Activated CD4-positive, alpha-beta memory T cell treated with anti-CD3 and anti-CD28 coated beads, Interleukin-2, amount 10 ng/mL, durations not matched to agents 7 days and 5 days (primary cell): ENCODE measurements at regions not wholly inside any gene's neighbourhood (a gene's known extent, or its start where the extent isn't known, plus 50 kb on each side); places are given as distances from the start of the nearest gene placed in this dataset.
A peak's percentile ranks its signal among the peaks of the same experiment; 100 is the strongest.

ENCODE experiments used
- CTCF ChIA-PET: fragments of 350-600 bp; sonication (Branson Sonifier 250); formaldehyde crosslinking; loops from one replicate; lab custom pipeline; 2021; ENCODE audit warnings: antibody characterized with exemption, inconsistent platforms; lab: Charles Lee
- POLR2A ChIA-PET: fragments of 350-600 bp; sonication (Branson Sonifier 250); formaldehyde crosslinking; loops from one replicate; lab custom pipeline; 2021; ENCODE audit warnings: antibody characterized with exemption; lab: Charles Lee
- DNase-seq: peaks from one replicate; pipeline ENCODE4 v3.0.0-alpha.2; 2020
- H3K27ac Mint-ChIP-seq: one replicate; pipeline ENCODE4 v1.8.0; 2021; ENCODE audit warnings: mild to moderate bottlenecking, mixed read lengths
- H3K27me3 Mint-ChIP-seq: one replicate; pipeline ENCODE4 v1.8.0; 2021; ENCODE audit warnings: mixed read lengths
- H3K36me3 Mint-ChIP-seq: one replicate; pipeline ENCODE4 v1.8.0; 2021; ENCODE audit warnings: low read depth, mixed read lengths
- H3K4me1 Mint-ChIP-seq: one replicate; pipeline ENCODE4 v1.8.0; 2021; ENCODE audit warnings: mixed read lengths
- H3K4me3 Mint-ChIP-seq: one replicate; pipeline ENCODE4 v1.8.0; 2021; ENCODE audit warnings: mild to moderate bottlenecking, mixed read lengths
- H3K9me3 Mint-ChIP-seq: one replicate; pipeline ENCODE4 v1.8.0; 2021; ENCODE audit warnings: mixed read lengths

DNA sequence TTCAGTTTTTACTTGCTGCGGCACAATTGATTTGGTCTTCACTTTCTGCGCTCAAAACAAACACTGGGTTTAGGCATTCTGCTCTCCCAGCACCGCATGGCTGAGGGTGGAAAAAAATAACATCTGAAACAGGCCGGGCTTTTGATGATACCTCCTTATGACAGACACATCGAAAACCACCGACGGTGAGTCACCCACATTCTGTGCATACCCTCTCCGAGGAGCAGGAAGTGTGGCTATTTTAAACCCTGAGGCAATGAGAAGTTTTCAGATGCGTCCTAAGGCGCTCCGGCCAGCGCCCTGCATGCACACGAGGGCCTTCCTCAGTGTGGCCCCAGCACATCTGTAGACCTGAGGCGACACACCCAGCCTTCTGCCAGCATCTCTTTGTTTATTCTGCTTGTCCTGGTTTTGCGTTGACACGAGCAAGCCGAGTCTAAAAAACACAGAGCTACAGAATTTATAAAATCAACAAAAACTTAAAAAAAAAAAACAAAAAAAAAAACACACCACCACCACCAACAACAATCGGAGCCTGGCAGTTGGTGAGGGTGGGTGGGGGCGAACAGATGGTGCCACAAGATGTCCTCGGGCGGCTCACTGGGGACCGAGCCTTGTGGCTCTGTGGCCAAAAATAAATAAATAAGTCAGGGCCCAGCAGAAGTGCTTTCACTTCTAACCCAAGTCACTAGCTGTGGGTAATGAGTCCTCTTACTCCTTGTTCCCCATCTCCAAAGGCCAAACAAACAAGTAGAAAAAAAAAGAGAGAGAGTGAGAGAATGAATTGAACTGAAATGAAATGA, 162.6 kb upstream of the IRF2BP2 start:
- Mint-ChIP-seq H3K4me3 (peak overlapping the region; percentile 31), H3K36me3 (peaks cover 2% of the 10 kb centered on the region), H3K4me1 (peaks cover 55% of the 10 kb centered on the region), H3K27ac (peak overlapping the region; percentile 95), H3K27me3 (no peaks in the 10 kb centered on the region), H3K9me3 (peaks cover 6% of the 10 kb centered on the region)
- POLR2A ChIA-PET, result interaction anchor here (0.6 to 2.9 kb wide), 15 partner anchors 9 to 239 kb away, joined by 3 to 23 read pairs (median 6); partner anchors contain the start of gene IRF2BP2
- DNase-seq, result peak; percentile 91
- CTCF ChIA-PET, result interaction anchor here (0.6 to 1.5 kb wide), 8 partner anchors 48 to 311 kb away, joined by 3 to 5 read pairs (median 3); no protein-coding TSS in a partner anchor

DNA sequence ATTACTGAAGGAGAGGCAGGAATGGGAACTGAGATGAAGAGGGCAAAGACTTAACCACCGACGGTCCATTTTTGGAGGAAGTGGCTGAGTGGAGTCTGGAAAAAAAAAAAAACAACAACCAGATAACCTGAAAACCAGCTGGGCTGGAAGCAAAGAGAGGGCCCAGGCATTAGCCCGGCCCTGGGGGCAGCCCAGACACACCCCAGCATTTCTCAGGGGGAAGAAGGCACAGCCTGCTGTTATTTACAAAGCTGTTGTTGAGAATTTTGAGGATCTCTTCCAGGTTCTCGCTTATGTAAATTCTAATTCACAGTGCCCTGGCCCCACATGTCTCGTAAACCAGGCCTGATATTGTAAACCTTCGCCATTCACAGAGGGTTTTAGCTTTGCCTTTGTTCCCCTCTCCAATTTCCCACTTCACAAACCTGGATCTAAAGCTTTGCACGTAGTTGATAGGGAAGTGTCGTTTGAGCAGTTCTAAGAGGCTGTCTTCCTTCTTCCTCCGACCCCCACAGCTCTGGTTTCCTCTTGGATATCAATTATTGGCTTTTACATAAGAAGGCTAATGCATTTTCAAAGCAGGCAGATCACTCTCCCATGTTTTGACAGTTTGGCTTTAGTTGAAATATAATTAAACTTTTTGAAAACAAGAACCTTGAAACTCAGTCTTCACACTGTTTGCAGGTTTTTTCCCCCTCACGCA, 161.8 kb upstream of the IRF2BP2 start:
- H3K36me3 Mint-ChIP-seq, result peaks cover 2% of the 10 kb centered on the region
- peaks cover 6% of the 10 kb centered on the region for H3K9me3 Mint-ChIP-seq
- H3K4me3 Mint-ChIP-seq, result peak overlapping the region; percentile 31
- CTCF ChIA-PET, result interaction anchor here (0.6 to 1.5 kb wide), 7 partner anchors 47 to 312 kb away, joined by 3 to 5 read pairs (median 3); no protein-coding TSS in a partner anchor
- H3K27ac Mint-ChIP-seq, result peak overlapping the region; percentile 95
- no peak for DNase-seq
- peaks cover 56% of the 10 kb centered on the region for H3K4me1 Mint-ChIP-seq
- H3K27me3 Mint-ChIP-seq, result no peaks in the 10 kb centered on the region
- POLR2A ChIA-PET, result interaction anchor here (1.0 to 2.9 kb wide), 11 partner anchors 9 to 240 kb away, joined by 3 to 23 read pairs (median 7); no protein-coding TSS in a partner anchor

DNA sequence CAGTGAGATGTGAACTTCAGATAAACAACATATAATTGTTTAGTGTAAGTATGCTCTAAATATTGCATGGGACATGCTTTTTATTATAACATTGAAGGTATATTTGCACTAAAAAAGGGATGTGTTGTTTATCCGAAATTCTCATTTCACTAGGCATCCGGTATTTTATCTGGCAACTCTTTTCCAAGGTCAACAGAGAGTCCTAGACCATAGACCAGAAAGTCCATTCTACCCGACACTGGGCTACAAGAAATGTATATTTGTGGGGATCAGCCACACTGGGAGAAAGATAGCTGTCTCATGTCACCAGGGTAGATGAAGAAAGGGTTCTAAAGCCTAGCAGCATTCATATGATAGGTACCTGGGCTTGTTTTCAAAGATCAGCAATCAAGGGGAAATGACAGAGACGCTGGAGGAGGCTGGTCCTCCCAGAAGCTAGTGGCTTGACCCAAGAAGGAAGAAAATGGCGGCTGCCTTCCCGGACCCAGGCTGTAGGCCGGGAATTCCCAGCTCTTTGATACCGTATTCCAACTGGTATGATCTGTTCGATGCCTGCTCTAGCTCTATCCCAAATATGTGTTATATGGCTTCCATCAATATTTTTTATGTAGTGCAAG, 161.1 kb upstream of the IRF2BP2 start:
- Mint-ChIP-seq H3K27me3 (no peaks in the 10 kb centered on the region), H3K9me3 (peaks cover 6% of the 10 kb centered on the region), H3K4me1 (peaks cover 56% of the 10 kb centered on the region), H3K27ac (peak overlapping the region; percentile 95), H3K36me3 (peaks cover 2% of the 10 kb centered on the region), H3K4me3 (no peak overlapping the region)
- no peak for DNase-seq
- CTCF ChIA-PET, result interaction anchor here (0.8 to 1.5 kb wide), 2 partner anchors 46 to 312 kb away, joined by 3 to 5 read pairs; no protein-coding TSS in a partner anchor
- POLR2A ChIA-PET, result interaction anchor here (1.0 to 2.9 kb wide), 10 partner anchors 10 to 241 kb away, joined by 3 to 23 read pairs (median 6); no protein-coding TSS in a partner anchor

DNA sequence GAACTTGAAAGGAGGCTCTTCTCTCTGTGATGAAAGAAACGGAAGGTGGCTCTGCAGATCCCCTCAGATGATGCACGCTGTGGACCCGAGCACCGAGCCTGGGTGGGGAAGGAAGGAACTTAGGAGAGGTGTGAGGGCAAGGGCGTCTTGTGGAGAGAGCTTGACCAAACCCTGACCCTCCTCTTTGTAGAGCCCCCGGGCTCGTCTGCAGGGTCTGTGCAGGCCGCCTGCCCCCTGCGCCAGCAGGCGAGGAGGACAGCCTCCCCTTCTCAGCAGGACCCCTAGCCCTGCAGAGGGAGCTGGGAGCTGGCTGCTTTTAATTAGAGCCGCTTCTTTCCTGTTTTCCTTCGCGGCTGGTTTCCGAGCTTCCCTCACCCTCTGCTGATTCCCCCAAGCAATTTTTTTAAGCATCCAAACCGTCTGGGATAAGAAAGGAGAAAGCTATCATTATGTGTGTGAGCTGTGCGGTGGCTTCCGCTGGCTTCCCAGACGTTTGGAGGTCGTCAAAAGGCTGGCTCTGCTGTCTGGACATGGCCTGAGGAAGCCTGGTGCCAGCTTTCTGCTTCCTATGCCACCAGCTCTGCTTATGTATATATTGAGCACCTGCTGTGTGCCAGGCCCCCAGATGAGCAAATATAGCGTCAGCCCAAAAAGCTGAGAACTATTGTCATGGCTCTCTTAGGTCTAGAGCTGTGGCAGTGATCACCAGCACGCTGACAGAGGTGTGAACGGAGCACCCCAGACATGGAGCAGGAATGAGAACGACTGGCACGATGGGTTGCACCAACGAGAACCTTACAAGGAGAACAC, 160.2 kb upstream of the IRF2BP2 start:
- Mint-ChIP-seq H3K4me3 (no peak overlapping the region), H3K4me1 (peaks cover 53% of the 10 kb centered on the region), H3K27me3 (no peaks in the 10 kb centered on the region), H3K27ac (no peak overlapping the region), H3K9me3 (peaks cover 2% of the 10 kb centered on the region), H3K36me3 (peaks cover 2% of the 10 kb centered on the region)
- DNase-seq, result no peak
- ChIA-PET CTCF (interaction anchor here (0.9 kb wide), 1 partner anchor 316 kb away, joined by 4 read pairs; no protein-coding TSS in a partner anchor), POLR2A (interaction anchor here (1.3 to 1.8 kb wide), 2 partner anchors 15 to 39 kb away, joined by 3 to 11 read pairs; no protein-coding TSS in a partner anchor)

DNA sequence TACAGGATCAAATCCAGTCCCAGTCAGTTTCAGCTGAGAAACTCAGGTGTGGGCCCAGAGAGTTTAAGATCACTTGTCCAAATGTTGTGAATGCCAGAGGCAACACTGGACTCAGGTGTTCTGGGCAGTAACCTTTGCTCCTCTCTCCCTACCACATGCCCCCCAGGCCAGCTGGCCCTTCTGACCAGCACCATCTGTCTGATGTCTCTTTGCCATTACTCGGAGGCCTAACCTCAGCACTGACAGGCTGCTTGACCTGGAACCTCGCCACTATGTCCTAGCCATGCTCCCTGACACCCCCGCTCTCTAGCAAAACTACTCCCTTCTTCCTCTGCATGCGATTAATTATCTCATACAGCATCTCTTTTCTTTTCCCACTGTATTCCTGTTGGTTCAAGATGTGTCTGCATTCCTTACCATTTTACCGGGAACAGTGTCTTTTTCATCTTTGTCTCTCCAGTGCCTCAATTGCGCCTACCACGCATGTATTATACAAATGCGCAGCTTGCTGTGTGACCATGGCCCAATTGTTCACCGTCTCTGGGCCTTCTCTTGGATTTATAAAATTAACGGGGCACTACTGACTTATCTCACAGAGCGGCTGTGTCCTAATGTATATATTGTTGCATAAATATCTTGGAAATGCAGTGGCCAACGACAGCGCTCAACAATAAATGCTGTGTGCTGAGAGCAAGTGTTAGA, 159.5 kb upstream of the IRF2BP2 start:
- Mint-ChIP-seq H3K27ac (no peak overlapping the region), H3K36me3 (peaks cover 2% of the 10 kb centered on the region), H3K4me3 (no peak overlapping the region), H3K27me3 (no peaks in the 10 kb centered on the region), H3K4me1 (peaks cover 49% of the 10 kb centered on the region), H3K9me3 (no peaks in the 10 kb centered on the region)
- ChIA-PET POLR2A (interaction anchor here (1.3 kb wide), 1 partner anchor 73 kb away, joined by 4 read pairs; no protein-coding TSS in a partner anchor), CTCF (interaction anchor here (0.9 to 1.5 kb wide), 3 partner anchors 41 to 316 kb away, joined by 3 to 4 read pairs (median 4); no protein-coding TSS in a partner anchor)
- no peak for DNase-seq

DNA sequence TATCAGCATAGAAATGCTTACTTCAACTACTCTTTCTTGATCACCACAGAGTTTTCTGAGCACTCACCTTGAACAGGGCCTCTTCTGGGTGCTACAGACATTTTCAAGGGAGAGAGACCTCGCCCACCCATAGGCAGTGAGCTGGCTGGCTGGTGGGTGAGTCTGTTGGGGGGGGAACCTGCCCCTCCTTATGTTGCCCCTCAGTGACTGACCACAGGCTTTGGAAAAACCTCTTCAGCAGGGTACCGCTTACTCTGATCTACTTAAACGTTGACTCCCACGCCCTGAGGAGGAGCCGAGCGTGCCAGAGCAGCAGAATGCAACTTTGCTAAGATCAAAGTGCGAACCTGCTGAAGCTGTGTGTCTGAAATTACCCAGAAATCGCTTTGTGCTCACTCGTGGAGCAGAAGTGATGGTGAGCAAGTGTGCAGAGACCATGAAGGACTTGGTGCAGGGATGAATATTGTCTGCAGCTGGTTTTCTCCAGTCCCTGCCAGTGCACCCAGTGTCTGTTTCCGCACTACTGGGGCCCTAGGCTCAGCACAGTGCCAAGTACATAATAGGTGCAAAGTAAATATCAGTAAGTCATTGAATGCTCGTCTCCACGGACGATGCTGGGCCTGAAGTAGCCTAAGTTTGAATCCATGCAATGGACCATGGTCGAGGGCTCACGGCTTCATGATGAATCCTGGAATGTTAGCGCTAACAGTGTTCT, 158.7 kb upstream of the IRF2BP2 start:
- ChIA-PET POLR2A (interaction anchor here (1.0 to 1.5 kb wide), 3 partner anchors 74 to 211 kb away, joined by 4 to 6 read pairs (median 4); no protein-coding TSS in a partner anchor), CTCF (interaction anchor here (1.1 to 1.5 kb wide), 2 partner anchors 41 to 314 kb away, joined by 3 to 4 read pairs; no protein-coding TSS in a partner anchor)
- no peak for DNase-seq
- Mint-ChIP-seq H3K4me3 (no peak overlapping the region), H3K27me3 (no peaks in the 10 kb centered on the region), H3K36me3 (peaks cover 2% of the 10 kb centered on the region), H3K9me3 (no peaks in the 10 kb centered on the region), H3K4me1 (peaks cover 49% of the 10 kb centered on the region), H3K27ac (peak overlapping the region; percentile 18)

DNA sequence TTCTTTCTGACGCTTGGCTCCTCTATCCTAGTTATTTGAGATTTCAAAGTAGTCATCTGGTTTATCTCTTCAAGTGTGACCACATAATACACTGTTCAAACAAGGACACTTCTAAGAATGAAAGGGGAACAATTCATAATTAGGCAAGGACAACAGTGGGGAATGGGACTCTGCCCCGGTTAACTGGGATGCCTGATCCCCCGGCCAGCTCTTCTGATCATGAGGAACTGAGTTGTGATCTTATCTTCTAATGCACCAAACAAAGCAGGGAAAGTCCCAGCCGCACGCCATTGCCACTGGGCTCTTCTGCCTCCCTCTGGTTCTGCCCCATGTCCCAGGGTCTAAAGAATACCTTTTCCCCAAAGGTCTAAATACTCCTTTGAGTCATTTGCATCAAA, 158.2 kb upstream of the IRF2BP2 start:
- DNase-seq, result no peak
- POLR2A ChIA-PET, result interaction anchor here (1.0 to 1.5 kb wide), 4 partner anchors 74 to 212 kb away, joined by 3 to 6 read pairs (median 4); no protein-coding TSS in a partner anchor
- Mint-ChIP-seq H3K9me3 (no peaks in the 10 kb centered on the region), H3K27me3 (no peaks in the 10 kb centered on the region), H3K27ac (no peak overlapping the region), H3K4me3 (no peak overlapping the region), H3K36me3 (peaks cover 2% of the 10 kb centered on the region), H3K4me1 (peaks cover 49% of the 10 kb centered on the region)
- CTCF ChIA-PET, result interaction anchor here (1.5 kb wide), 1 partner anchor 40 kb away, joined by 4 read pairs; no protein-coding TSS in a partner anchor

DNA sequence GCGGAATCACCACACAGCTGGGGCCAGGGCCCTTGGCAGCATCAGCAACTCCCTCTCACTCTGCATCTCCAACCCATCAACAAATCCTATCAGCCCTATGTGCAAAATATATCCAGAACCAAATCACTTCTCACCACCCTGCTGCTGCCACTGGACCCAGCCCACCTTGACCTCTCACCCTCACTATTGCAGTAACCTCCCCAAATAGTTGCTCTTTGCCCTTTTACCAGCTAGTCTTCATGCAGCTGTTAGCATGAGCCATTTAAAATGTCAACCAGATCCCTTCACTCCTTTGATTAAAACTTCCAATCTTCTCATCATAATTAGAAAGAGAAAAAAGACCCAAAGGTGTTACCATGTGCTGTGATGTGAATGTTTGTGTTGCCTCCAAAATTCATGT, 155.7 kb upstream of the IRF2BP2 start:
- ChIA-PET POLR2A (no interaction called here), CTCF (no interaction called here)
- Mint-ChIP-seq H3K9me3 (peaks cover 2% of the 10 kb centered on the region), H3K4me1 (peaks cover 27% of the 10 kb centered on the region), H3K36me3 (no peaks in the 10 kb centered on the region), H3K4me3 (no peak overlapping the region), H3K27ac (no peak overlapping the region), H3K27me3 (no peaks in the 10 kb centered on the region)
- DNase-seq, result no peak

DNA sequence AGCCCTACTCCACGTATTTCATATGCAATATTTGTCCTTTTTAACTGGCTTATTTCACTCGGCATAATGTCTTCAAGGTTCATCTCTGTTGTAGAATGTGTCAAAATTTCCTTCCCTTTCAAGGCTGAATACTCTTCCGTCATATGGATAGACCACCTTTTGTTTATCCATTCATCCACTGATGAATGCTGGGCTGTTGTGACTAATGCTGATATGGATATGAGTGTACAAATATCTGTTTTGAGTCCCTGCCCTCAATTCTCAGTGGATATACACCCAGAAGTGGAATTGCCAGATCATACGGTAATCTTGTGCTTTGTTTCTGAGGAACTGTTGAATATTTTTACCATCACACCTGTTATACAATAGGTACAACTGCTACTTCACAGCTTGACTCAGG, 155.2 kb upstream of the IRF2BP2 start:
- CTCF ChIA-PET, result no interaction called here
- no peaks in the 10 kb centered on the region for H3K36me3 Mint-ChIP-seq
- POLR2A ChIA-PET, result no interaction called here
- no peak for DNase-seq
- H3K27me3 Mint-ChIP-seq, result no peaks in the 10 kb centered on the region
- H3K4me3 Mint-ChIP-seq, result no peak overlapping the region
- peaks cover 28% of the 10 kb centered on the region for H3K4me1 Mint-ChIP-seq
- H3K9me3 Mint-ChIP-seq, result peaks cover 2% of the 10 kb centered on the region
- no peak overlapping the region for H3K27ac Mint-ChIP-seq

DNA sequence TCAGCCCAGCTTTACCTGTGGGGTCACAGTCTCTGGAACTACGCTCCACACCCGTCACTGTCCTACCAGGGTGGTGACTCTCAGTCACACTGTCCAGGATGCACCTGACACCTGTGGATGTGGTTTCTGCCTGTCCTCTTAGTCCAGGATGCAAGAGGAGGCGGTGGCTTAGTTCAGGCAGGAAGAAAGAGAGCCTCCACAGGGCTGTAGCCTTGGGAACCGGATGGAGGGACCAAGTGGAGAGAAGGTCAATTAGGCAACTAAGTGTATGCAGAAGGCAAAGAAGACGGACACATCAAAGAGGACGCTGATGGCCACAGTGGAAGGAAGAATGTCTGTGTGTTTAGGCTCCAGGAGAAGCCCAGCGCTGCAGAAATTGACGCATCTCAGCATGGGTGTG, 153.9 kb upstream of the IRF2BP2 start:
- Mint-ChIP-seq H3K4me3 (no peak overlapping the region), H3K9me3 (peaks cover 2% of the 10 kb centered on the region), H3K27ac (no peak overlapping the region), H3K27me3 (peaks cover 2% of the 10 kb centered on the region), H3K36me3 (peaks cover 2% of the 10 kb centered on the region), H3K4me1 (peaks cover 26% of the 10 kb centered on the region)
- ChIA-PET CTCF (interaction anchor here (1.3 kb wide), 1 partner anchor 330 kb away, joined by 3 read pairs; no protein-coding TSS in a partner anchor), POLR2A (interaction anchor here (1.9 kb wide), 1 partner anchor 40 kb away, joined by 4 read pairs; no protein-coding TSS in a partner anchor)
- no peak for DNase-seq
